Activated CD8-positive, alpha-beta T cell treated with anti-CD3 and anti-CD28 coated beads for 36 hours (primary cell): ENCODE measurements at regions not wholly inside any gene's neighbourhood (a gene's known extent, or its start where the extent isn't known, plus 50 kb on each side); places are given as distances from the start of the nearest gene placed in this dataset.

Source experiments
- ATAC-seq: fragments of 200-7000 bp; cut with Tn5 transposase; one replicate; pipeline ENCODE4 v1.10.0; 2021; ENCODE audit warnings: mild to moderate bottlenecking, moderate library complexity
- CTCF ChIA-PET: fragments of 350-600 bp; sonication (Branson Sonifier 250); formaldehyde crosslinking; loops from one replicate; lab custom pipeline; 2021; ENCODE audit warnings: antibody characterized with exemption; lab: Charles Lee
- POLR2A ChIA-PET: fragments of 350-600 bp; sonication (Branson Sonifier 250); formaldehyde crosslinking; loops from one replicate; lab custom pipeline; 2021; ENCODE audit warnings: antibody characterized with exemption; lab: Charles Lee
- DNase-seq: peaks from one replicate; pipeline ENCODE4 v3.0.0-alpha.2; 2020
- H3K27ac Mint-ChIP-seq: one replicate; pipeline ENCODE4 v1.8.0; 2021; ENCODE audit warnings: mild to moderate bottlenecking, mixed read lengths
- H3K27me3 Mint-ChIP-seq: one replicate; pipeline ENCODE4 v1.8.0; 2021; ENCODE audit warnings: mixed read lengths
- H3K36me3 Mint-ChIP-seq: one replicate; pipeline ENCODE4 v1.8.0; 2021; ENCODE audit warnings: low read depth, mixed read lengths
- H3K4me1 Mint-ChIP-seq: one replicate; pipeline ENCODE4 v1.8.0; 2021; ENCODE audit warnings: low read depth, mixed read lengths
- H3K4me3 Mint-ChIP-seq: one replicate; pipeline ENCODE4 v1.8.0; 2021; ENCODE audit warnings: mild to moderate bottlenecking, moderate library complexity, mixed read lengths
- H3K9me3 Mint-ChIP-seq: one replicate; pipeline ENCODE4 v1.8.0; 2021; ENCODE audit warnings: mixed read lengths
- CTCF ChIP-seq: fragments of 200-600 bp; IDR thresholded peaks from one replicate; pipeline ENCODE4 v1.8.0; 2022; ENCODE audit warnings: antibody characterized with exemption, mild to moderate bottlenecking
- intact Hi-C: fragments of 100-400 bp; cut with micrococcal nuclease; formaldehyde crosslinking; loops from one replicate; pipeline ENCODE4 v1.10.0; 2022

- H3K4me3 Mint-ChIP-seq = no peak overlapping the region
- H3K9me3 Mint-ChIP-seq = no peaks in the 10 kb centered on the region
- DNase-seq = no peak
- H3K27ac Mint-ChIP-seq = no peak overlapping the region
- intact Hi-C loops = no loop called here
- POLR2A ChIA-PET = no interaction called here
- ATAC-seq = no peak
- H3K36me3 Mint-ChIP-seq = no peaks in the 10 kb centered on the region
- CTCF ChIA-PET = no interaction called here
- peaks cover 7% of the 10 kb centered on the region for H3K27me3 Mint-ChIP-seq
- no peaks in the 10 kb centered on the region for H3K4me1 Mint-ChIP-seq
- no peak for TF ChIP-seq CTCF
Measured at GRCh38 chr3:72327008-72327407, 521.2 kb downstream of the SHQ1 start.

- intact Hi-C loops = no loop called here
Measured at GRCh38 chr3:72324253-72324811, 523.9 kb downstream of the SHQ1 start.

GRCh38 chr3:72323773-72324172 lies 524.5 kb downstream of the SHQ1 start:
- H3K4me3 Mint-ChIP-seq = no peak overlapping the region
- ATAC-seq = no peak
- CTCF ChIA-PET = no interaction called here

More at GRCh38 chr3:72324253-72324811, 523.9 kb downstream of the SHQ1 start:
- TF ChIP-seq CTCF = no peak
- Mint-ChIP-seq H3K4me1 (no peaks in the 10 kb centered on the region), H3K9me3 (no peaks in the 10 kb centered on the region), H3K27me3 (peaks cover 3% of the 10 kb centered on the region), H3K27ac (no peak overlapping the region), H3K4me3 (no peak overlapping the region), H3K36me3 (no peaks in the 10 kb centered on the region)
- ChIA-PET CTCF (no interaction called here), POLR2A (interaction anchor here (0.6 kb wide), 1 partner anchor 598 kb away, joined by 3 read pairs; no protein-coding TSS in a partner anchor)
- DNase-seq = no peak
- ATAC-seq = no peak

GRCh38 chr3:72322264-72322976 lies 525.8 kb downstream of the SHQ1 start:
- Mint-ChIP-seq H3K36me3 (no peaks in the 10 kb centered on the region), H3K4me3 (no peak overlapping the region), H3K9me3 (no peaks in the 10 kb centered on the region), H3K27me3 (no peaks in the 10 kb centered on the region), H3K4me1 (no peaks in the 10 kb centered on the region), H3K27ac (no peak overlapping the region)
- ATAC-seq (no peak), DNase-seq (no peak)
- ChIA-PET POLR2A (interaction anchor here (0.6 kb wide), 1 partner anchor 27 kb away, joined by 3 read pairs; no protein-coding TSS in a partner anchor), CTCF (no interaction called here)
- TF ChIP-seq CTCF = no peak
- intact Hi-C loops = no loop called here

More at GRCh38 chr3:72323773-72324172, 524.5 kb downstream of the SHQ1 start:
- DNase-seq = no peak
- intact Hi-C loops = no loop called here
- Mint-ChIP-seq H3K9me3 (no peaks in the 10 kb centered on the region), H3K4me1 (no peaks in the 10 kb centered on the region), H3K36me3 (no peaks in the 10 kb centered on the region), H3K27ac (no peak overlapping the region), H3K27me3 (peaks cover 3% of the 10 kb centered on the region)
- POLR2A ChIA-PET = interaction anchor here (0.6 kb wide), 1 partner anchor 598 kb away, joined by 3 read pairs; no protein-coding TSS in a partner anchor
- TF ChIP-seq CTCF = no peak

- H3K4me1 Mint-ChIP-seq = no peaks in the 10 kb centered on the region
- intact Hi-C loops = no loop called here
- DNase-seq (no peak), ATAC-seq (no peak)
- H3K4me3 Mint-ChIP-seq = no peak overlapping the region
- no peak overlapping the region for H3K27ac Mint-ChIP-seq
- ChIA-PET CTCF (no interaction called here), POLR2A (no interaction called here)
- no peaks in the 10 kb centered on the region for H3K36me3 Mint-ChIP-seq
- no peaks in the 10 kb centered on the region for H3K9me3 Mint-ChIP-seq
- H3K27me3 Mint-ChIP-seq = no peaks in the 10 kb centered on the region
- TF ChIP-seq CTCF = no peak
Measured at GRCh38 chr3:72320955-72321303, 527.3 kb downstream of the SHQ1 start.
